ENCODE measurements at regions not wholly inside any gene's neighbourhood (a gene's known extent, or its start where the extent isn't known, plus 50 kb on each side); places are given as distances from the start of the nearest gene placed in this dataset.

DNA sequence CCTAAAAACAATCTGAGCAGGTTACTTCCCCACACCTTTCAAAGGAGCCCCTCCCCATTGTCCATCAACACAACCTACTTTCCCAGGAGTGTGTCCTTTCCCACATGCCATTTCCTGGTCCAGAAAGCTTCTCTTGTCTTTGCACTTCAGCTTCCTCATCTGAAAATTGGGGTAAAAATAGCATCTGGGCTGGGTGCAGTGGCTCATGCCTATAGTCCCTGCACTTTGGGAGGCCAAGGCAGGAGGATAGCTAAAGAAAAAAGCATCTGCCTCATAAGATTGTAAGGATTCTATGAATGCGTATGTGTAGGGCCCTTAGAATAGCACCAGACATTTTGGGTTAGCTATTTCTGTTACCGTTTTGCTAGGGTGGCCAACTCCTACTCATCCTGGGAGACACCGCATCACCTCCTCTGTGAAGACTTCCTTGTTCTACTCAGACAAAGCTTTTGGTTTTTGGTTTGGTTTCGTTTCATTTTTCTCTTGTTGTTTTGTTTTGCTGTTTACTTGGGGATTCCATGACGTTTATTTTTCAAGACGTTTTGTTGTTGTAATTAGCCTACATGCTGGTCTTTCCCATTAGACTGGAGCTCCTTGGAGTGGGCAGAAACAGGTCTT, 224.4 kb upstream of the TLE3 start:
- DNase-seq (no peak), FAIRE-seq (no peak)
- H3K27ac ChIP-seq (ENCODE audit: low read depth in 2 of 2, low read length in 2 of 2), result no peak overlapping the region
- no peaks in the 10 kb centered on the region for H3K36me3 ChIP-seq (ENCODE audit: control insufficient read depth in 2 of 3, insufficient read depth in 3 of 3, low read length in 3 of 3)
- no peak overlapping the region for H3K4me3 ChIP-seq (ENCODE audit: low read length in 3 of 3)
- no peak overlapping the region for H3K9ac ChIP-seq (ENCODE audit: low read length in 3 of 3)
- no peaks in the 10 kb centered on the region for H3K27me3 ChIP-seq (ENCODE audit: control insufficient read depth, insufficient read depth, low read length)
- intact Hi-C loops (cut with DNase I), result no loop called here
- no peaks in the 10 kb centered on the region for H3K9me3 ChIP-seq (ENCODE audit: control insufficient read depth in 2 of 3, insufficient read depth in 1 of 3, low read length in 3 of 3)
- no peak for TF ChIP-seq CTCF (IDR thresholded peaks at IDR 0.05; ENCODE audit: borderline replicate concordance, extremely low read depth, insufficient read depth)
- peaks cover 0 to 22% (median 5%) of the 10 kb centered on the region in 3 donors for H3K4me1 ChIP-seq (ENCODE audit: control insufficient read depth in 2 of 3, insufficient read depth in 2 of 3, low read depth in 1 of 3, low read length in 3 of 3)

GRCh38 chr15:70321172-70321819, 223.6 kb upstream of the TLE3 start:
- Histone ChIP-seq H3K27ac (ENCODE audit: low read depth in 2 of 2, low read length in 2 of 2) (no peak overlapping the region), H3K36me3 (ENCODE audit: control insufficient read depth in 2 of 3, insufficient read depth in 3 of 3, low read length in 3 of 3) (no peaks in the 10 kb centered on the region), H3K4me1 (ENCODE audit: control insufficient read depth in 2 of 3, insufficient read depth in 2 of 3, low read depth in 1 of 3, low read length in 3 of 3) (peaks cover 0 to 22% (median 5%) of the 10 kb centered on the region in 3 donors), H3K9ac (ENCODE audit: low read length in 3 of 3) (no peak overlapping the region), H3K27me3 (ENCODE audit: control insufficient read depth, insufficient read depth, low read length) (no peaks in the 10 kb centered on the region), H3K9me3 (ENCODE audit: control insufficient read depth in 2 of 3, insufficient read depth in 1 of 3, low read length in 3 of 3) (no peaks in the 10 kb centered on the region), H3K4me3 (ENCODE audit: low read length in 3 of 3) (no peak overlapping the region)
- DNase-seq (peak in 3 of 5 donors; percentile 34 to 93 (median 67)), FAIRE-seq (no peak)
- intact Hi-C loops (cut with DNase I), result no loop called here
- no peak for TF ChIP-seq CTCF (IDR thresholded peaks at IDR 0.05; ENCODE audit: borderline replicate concordance, extremely low read depth, insufficient read depth)

DNA sequence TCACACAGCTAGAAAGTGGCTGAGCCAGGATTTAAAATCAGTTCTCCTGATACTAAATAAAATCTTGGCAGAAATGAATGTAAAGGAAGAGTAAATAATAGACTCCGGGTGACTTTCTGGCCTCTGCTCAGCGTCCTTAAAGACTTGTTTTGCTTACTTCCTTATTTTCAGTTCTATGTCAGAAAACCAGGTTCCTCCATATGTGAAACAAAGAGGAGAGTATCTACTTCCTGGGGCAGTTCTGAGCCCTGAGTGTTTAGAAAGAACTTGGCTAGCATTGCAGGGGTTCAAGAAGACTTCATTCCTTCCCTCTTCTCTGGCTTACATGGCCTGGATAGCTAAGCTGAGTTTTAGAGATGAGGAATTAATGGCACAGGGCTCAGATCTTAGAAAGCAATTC, 222.8 kb upstream of the TLE3 start:
- FAIRE-seq (no peak), DNase-seq (peak in 1 of 5 donors; percentile 62)
- Histone ChIP-seq H3K27me3 (ENCODE audit: control insufficient read depth, insufficient read depth, low read length) (no peaks in the 10 kb centered on the region), H3K4me3 (ENCODE audit: low read length in 3 of 3) (no peak overlapping the region), H3K4me1 (ENCODE audit: control insufficient read depth in 2 of 3, insufficient read depth in 2 of 3, low read depth in 1 of 3, low read length in 3 of 3) (peaks cover 0 to 22% (median 5%) of the 10 kb centered on the region in 3 donors), H3K9ac (ENCODE audit: low read length in 3 of 3) (no peak overlapping the region), H3K27ac (ENCODE audit: low read depth in 2 of 2, low read length in 2 of 2) (no peak overlapping the region), H3K36me3 (ENCODE audit: control insufficient read depth in 2 of 3, insufficient read depth in 3 of 3, low read length in 3 of 3) (no peaks in the 10 kb centered on the region), H3K9me3 (ENCODE audit: control insufficient read depth in 2 of 3, insufficient read depth in 1 of 3, low read length in 3 of 3) (no peaks in the 10 kb centered on the region)
- TF ChIP-seq CTCF (IDR thresholded peaks at IDR 0.05; ENCODE audit: borderline replicate concordance, extremely low read depth, insufficient read depth), result no peak
- intact Hi-C loops (cut with DNase I), result no loop called here
